SK-N-MC (cell line): ENCODE measurements at regions not wholly inside any gene's neighbourhood (a gene's known extent, or its start where the extent isn't known, plus 50 kb on each side); places are given as distances from the start of the nearest gene placed in this dataset.

ENCODE experiments used
- DNase-seq: peaks from one replicate; pipeline ENCODE4 v3.0.0-alpha.2; 2011; ENCODE audit warnings: low read depth, low spot score
- H3K27ac ChIP-seq: fragments of 200-600 bp; sonication (generic); 2 replicates; pipeline ENCODE4 v1.5.1; 2016; ENCODE audit warnings: mixed run types
- H3K36me3 ChIP-seq: fragments of 200-600 bp; sonication (generic); 2 replicates; pipeline ENCODE4 v1.6.1; 2017; ENCODE audit warnings: antibody characterized with exemption, low read length, mixed read lengths; ENCODE audit not compliant: insufficient read depth
- H3K4me3 ChIP-seq: fragments of 200-600 bp; sonication (generic); 2 replicates; pipeline ENCODE4 v1.5.1; 2016
- H3K9ac ChIP-seq: fragments of 200-600 bp; sonication (generic); 2 replicates; pipeline ENCODE4 v1.8.0; 2017; ENCODE audit warnings: mixed run types, mixed read lengths; ENCODE audit not compliant: insufficient read length
- H3K9me3 ChIP-seq: fragments of 200-600 bp; sonication (generic); 2 replicates; pipeline ENCODE4 v1.6.1; 2017; ENCODE audit warnings: low read depth, mild to moderate bottlenecking, antibody characterized with exemption, low read length, moderate library complexity, mixed read lengths
- EZH2 ChIP-seq: fragments of 200-600 bp; sonication (generic); IDR thresholded peaks from one replicate; pipeline ENCODE4 v1.6.1; 2017; ENCODE audit warnings: antibody characterized with exemption
- FOXP2 ChIP-seq: optimal IDR thresholded peaks from 2 replicates; pipeline ENCODE3; 2011; ENCODE audit warnings: mild to moderate bottlenecking, moderate library complexity; ENCODE audit not compliant: insufficient read depth; ENCODE audit errors: extremely low read length, control extremely low read depth
- POLR2AphosphoS5 ChIP-seq: IDR thresholded peaks from 2 replicates; pipeline ENCODE4 v1.6.1; 2012; ENCODE audit warnings: mild to moderate bottlenecking, low read depth, low read length, borderline replicate concordance

DNA sequence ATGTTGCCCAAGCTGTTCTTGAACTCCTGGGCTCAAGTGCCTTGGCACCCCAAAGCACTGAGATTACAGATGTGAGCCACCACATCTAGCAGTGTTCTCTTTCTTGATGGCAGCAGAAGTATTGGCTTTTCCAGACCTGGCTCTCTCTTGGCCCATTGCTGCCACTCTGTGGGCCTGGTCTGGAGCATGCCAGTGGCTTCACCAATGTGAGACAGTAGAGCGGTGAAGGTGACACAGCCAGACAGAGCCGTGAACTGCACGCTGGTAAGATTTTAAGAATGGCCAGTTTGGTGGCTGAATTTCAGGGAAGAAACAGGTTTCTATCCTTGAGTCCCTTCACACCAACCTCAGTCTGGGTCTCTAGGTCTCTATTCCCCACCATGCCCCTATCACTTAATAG lies 552.7 kb upstream of the NRP1 start:
- DNase-seq, result no peak
- Histone ChIP-seq H3K9me3 (no peaks in the 10 kb centered on the region), H3K27ac (no peak overlapping the region), H3K36me3 (no peaks in the 10 kb centered on the region), H3K9ac (no peak overlapping the region), H3K4me3 (no peak overlapping the region)
- TF ChIP-seq POLR2AphosphoS5 (no peak), EZH2 (no peak), FOXP2 (no peak)

GRCh38 chr10:33886299-33886698 lies 551.8 kb upstream of the NRP1 start:
- no peak for DNase-seq
- TF ChIP-seq POLR2AphosphoS5, result no peak
- no peak for TF ChIP-seq FOXP2
- TF ChIP-seq EZH2, result no peak
- no peaks in the 10 kb centered on the region for H3K36me3 ChIP-seq
- no peak overlapping the region for H3K27ac ChIP-seq
- H3K9ac ChIP-seq, result no peak overlapping the region
- no peak overlapping the region for H3K4me3 ChIP-seq
- H3K9me3 ChIP-seq, result no peaks in the 10 kb centered on the region

DNA sequence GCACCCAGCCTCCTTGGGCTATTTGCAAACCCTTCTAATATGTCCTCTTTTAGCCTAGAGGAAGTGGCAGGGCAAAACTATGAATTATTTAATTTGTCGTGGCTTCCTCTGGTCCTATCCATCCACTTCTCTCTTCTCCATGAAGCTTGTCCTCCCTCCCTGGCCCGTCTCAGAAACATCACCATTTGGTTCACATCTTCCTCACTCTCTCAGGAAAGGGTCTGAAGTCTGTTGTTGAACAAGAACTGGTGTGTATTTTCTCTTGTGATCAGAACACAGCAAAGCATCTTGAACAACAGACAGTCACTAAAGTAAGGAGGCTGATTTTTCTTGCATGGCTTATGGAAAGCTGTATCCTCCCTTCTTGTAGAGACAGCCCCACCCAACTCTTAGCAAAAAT lies 550.1 kb upstream of the NRP1 start:
- Histone ChIP-seq H3K9me3 (no peaks in the 10 kb centered on the region), H3K4me3 (no peak overlapping the region), H3K27ac (no peak overlapping the region), H3K9ac (no peak overlapping the region), H3K36me3 (no peaks in the 10 kb centered on the region)
- TF ChIP-seq EZH2 (no peak), POLR2AphosphoS5 (no peak), FOXP2 (no peak)
- DNase-seq, result no peak

GRCh38 chr10:33883881-33884280 lies 549.4 kb upstream of the NRP1 start:
- Histone ChIP-seq H3K9ac (no peak overlapping the region), H3K36me3 (no peaks in the 10 kb centered on the region), H3K4me3 (no peak overlapping the region), H3K9me3 (no peaks in the 10 kb centered on the region), H3K27ac (no peak overlapping the region)
- DNase-seq, result no peak
- TF ChIP-seq POLR2AphosphoS5 (no peak), FOXP2 (no peak), EZH2 (no peak)

- TF ChIP-seq EZH2 (no peak), FOXP2 (no peak), POLR2AphosphoS5 (no peak)
- H3K9me3 ChIP-seq, result no peaks in the 10 kb centered on the region
- H3K9ac ChIP-seq, result no peak overlapping the region
- DNase-seq, result no peak
- H3K36me3 ChIP-seq, result no peaks in the 10 kb centered on the region
- H3K4me3 ChIP-seq, result no peak overlapping the region
- peak overlapping the region; percentile 13; the same call in 1 of the 2 replicates for H3K27ac ChIP-seq
These were observed 548.5 kb upstream of the NRP1 start for GRCh38 chr10:33882996-33883395.

DNA sequence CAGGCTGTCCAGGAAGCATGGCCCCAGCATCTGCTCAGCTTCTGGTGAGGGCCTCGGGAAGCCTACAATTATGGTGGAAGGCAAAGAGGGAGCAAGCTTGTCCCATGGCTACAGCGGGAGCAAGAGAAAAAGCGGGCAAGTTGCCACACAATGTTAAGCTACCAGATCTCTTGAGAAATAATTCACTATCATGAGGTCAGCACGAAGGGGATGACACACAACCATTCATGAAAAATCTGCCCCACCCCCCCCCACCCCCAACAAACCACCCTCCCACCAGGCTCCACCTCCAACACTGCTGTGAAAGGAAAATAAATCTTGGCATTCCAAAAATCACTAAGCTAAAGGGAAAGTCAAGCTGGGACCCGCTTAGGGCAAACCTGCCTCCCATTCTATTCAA lies 545.8 kb upstream of the NRP1 start:
- no peaks in the 10 kb centered on the region for H3K9me3 ChIP-seq
- no peak overlapping the region for H3K4me3 ChIP-seq
- DNase-seq, result no peak
- TF ChIP-seq EZH2, result no peak
- no peak overlapping the region for H3K9ac ChIP-seq
- no peaks in the 10 kb centered on the region for H3K36me3 ChIP-seq
- no peak overlapping the region for H3K27ac ChIP-seq

DNA sequence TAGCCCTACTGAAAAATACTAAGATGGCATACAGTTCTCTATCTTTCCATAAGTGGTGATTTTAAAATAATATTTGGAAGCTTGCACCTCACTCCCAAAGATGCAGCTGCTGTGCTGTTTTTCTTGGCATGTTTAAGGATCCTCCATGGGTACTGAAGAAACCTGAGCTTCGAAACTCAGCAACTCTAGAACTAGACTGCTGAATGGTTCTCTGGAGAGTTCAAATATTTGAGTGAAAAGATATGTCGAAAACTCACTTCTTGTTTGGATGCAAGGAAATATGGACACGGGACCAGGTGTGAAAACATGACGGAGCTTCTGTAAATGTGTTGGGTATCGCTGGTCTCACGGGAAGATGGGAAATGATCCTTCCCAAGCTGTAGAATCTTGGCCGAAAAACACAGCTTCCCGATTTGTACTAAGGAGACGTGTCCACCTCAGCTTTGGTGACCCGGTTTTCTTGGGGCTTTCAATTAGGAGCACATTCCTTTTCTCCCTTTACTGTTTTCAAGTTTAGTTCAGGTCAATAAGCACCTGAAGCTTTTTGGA lies 543.8 kb upstream of the NRP1 start:
- DNase-seq, result no peak
- TF ChIP-seq FOXP2 (no peak), EZH2 (no peak), POLR2AphosphoS5 (no peak)
- Histone ChIP-seq H3K4me3 (no peak overlapping the region), H3K36me3 (no peaks in the 10 kb centered on the region), H3K27ac (no peak overlapping the region), H3K9ac (no peak overlapping the region), H3K9me3 (no peaks in the 10 kb centered on the region)

GRCh38 chr10:33876584-33877400 lies 542.3 kb upstream of the NRP1 start:
- no peak overlapping the region for H3K27ac ChIP-seq
- H3K9ac ChIP-seq, result no peak overlapping the region
- H3K9me3 ChIP-seq, result no peaks in the 10 kb centered on the region
- no peak for TF ChIP-seq EZH2
- TF ChIP-seq FOXP2, result no peak
- no peak for TF ChIP-seq POLR2AphosphoS5
- no peak for DNase-seq
- H3K4me3 ChIP-seq, result no peak overlapping the region
- H3K36me3 ChIP-seq, result no peaks in the 10 kb centered on the region
